Transverse colon (tissue), 4 donors: ENCODE measurements at regions not wholly inside any gene's neighbourhood (a gene's known extent, or its start where the extent isn't known, plus 50 kb on each side); places are given as distances from the start of the nearest gene placed in this dataset.

Experiments used
- DNase-seq: peaks from one replicate; pipeline ENCODE4 v3.0.0-alpha.2; 2019
- H3K27ac ChIP-seq, 4 donors: fragments of 200-600 bp; sonication (generic); 2 replicates each; pipeline ENCODE4 v1.5.1; 2016 to 2018; ENCODE audit warnings: inconsistent platforms in 4 of 4
- H3K27me3 ChIP-seq: fragments of 200-600 bp; sonication (generic); 2 replicates; pipeline ENCODE4 v1.5.1; 2017; ENCODE audit warnings: inconsistent platforms
- H3K36me3 ChIP-seq, 4 donors: fragments of 200-600 bp; sonication (generic); 2 replicates each; pipeline ENCODE4 v1.5.1; 2017 to 2019; ENCODE audit warnings: inconsistent platforms in 4 of 4
- H3K4me1 ChIP-seq, 4 donors: fragments of 200-600 bp; sonication (generic); 2 replicates each; pipeline ENCODE4 v1.5.1; 2017 to 2020; ENCODE audit warnings: inconsistent platforms in 4 of 4
- H3K4me3 ChIP-seq, 4 donors: fragments of 200-600 bp; sonication (generic); 1 replicate in 1 of 4; 2 replicates in 3 of 4; pipeline versions ENCODE4 v1.5.1 to v1.6.1; 2017 to 2019; ENCODE audit warnings: inconsistent platforms in 4 of 4
- H3K9me3 ChIP-seq, 2 donors: fragments of 200-600 bp; sonication (generic); 2 replicates each; pipeline ENCODE4 v1.5.1; 2017 to 2019; ENCODE audit warnings: inconsistent platforms in 2 of 2
- EP300 ChIP-seq: sonication (generic); formaldehyde crosslinking; IDR thresholded peaks from one replicate; pipeline ENCODE4 v1.6.1; 2017; ENCODE audit warnings: antibody characterized with exemption, low read depth
- POLR2A ChIP-seq: fragments of 450-650 bp; IDR thresholded peaks from one replicate; pipeline ENCODE4 v1.6.1; 2016; ENCODE audit warnings: antibody characterized with exemption, mild to moderate bottlenecking, moderate library complexity
- POLR2AphosphoS5 ChIP-seq, 3 donors: sonication (generic); formaldehyde crosslinking; IDR thresholded peaks; one replicate each; pipeline ENCODE4 v1.6.1; 2016; ENCODE audit warnings: antibody characterized with exemption in 3 of 3
- WGBS, 2 donors: methylation state at CpG; one replicate each; pipeline ENCODE4 v1.1.5; 2018; ENCODE audit warnings: low coverage in 1 of 2; 5-methylcytosine and 5-hydroxymethylcytosine counted together
- in situ Hi-C, 4 donors: fragments of 200-750 bp; cut with MboI; loops; one replicate each; pipeline versions ENCODE4 v1.15.0 to v1.15.1; 2017; ENCODE audit warnings: low sequenced_read_pairs in 3 of 4, low pct_ligation_motif_present in 1 of 4, low pct_unique_long_range_greater_than_20kb in 1 of 4
- intact Hi-C: fragments of 100-400 bp; cut with DNase I; formaldehyde crosslinking; loops from one replicate; pipeline ENCODE4 v1.15.1; 2023; ENCODE audit warnings: low total_unique reads
- TF ChIP-seq, protein P1 (sequence below), 5 experiments: fragments of 200-600 bp in 3 of 5; fragments of 450-650 bp in 2 of 5; sonication (generic) in 3 of 5; IDR thresholded peaks; 1 replicate in 2 of 5; 2 replicates in 3 of 5; pipeline ENCODE4 v1.5.1; 2016 to 2017; ENCODE audit warnings: antibody characterized with exemption in 5 of 5, inconsistent platforms in 3 of 5, mild to moderate bottlenecking in 2 of 5, moderate library complexity in 1 of 5

DNA sequence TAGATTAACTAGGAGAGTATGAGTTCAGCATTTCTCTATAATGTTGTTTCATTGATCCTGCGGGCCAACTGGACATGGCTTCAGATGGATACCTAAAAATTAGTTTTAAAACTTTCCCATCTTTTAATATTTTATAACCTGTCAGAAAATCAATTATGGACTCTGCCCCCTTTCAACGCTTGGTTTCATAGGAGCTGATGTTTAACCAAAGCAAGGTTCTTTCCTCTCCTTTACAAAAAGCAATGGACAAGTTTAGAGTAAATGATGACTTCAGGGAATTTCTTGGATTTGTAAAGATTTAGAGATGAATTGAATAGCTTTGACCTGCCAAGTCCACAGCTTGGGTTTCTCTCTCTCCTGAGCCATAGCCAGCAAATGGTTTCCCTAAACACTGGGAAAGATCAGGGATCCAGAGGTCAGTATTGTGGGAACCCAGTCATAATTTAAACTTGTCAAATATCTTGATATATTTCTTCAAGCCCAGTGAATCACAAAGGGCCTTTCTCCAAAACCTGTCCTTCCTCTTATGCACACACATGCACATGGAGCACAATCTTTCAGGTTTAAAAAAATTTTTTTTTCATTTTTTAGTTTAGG, 177.1 kb downstream of the EVX1 start:
- no peaks in the 10 kb centered on the region for H3K36me3 ChIP-seq
- no peaks in the 10 kb centered on the region for H3K9me3 ChIP-seq
- no peak overlapping the region for H3K4me3 ChIP-seq
- DNase-seq: no peak
- H3K27me3 ChIP-seq: no peaks in the 10 kb centered on the region
- H3K4me1 ChIP-seq: peaks cover 0 to 58% (median 17%) of the 10 kb centered on the region in 4 donors
- TF ChIP-seq POLR2AphosphoS5 (IDR thresholded peaks at IDR 0.05) (peak in 1 of 3 donors; percentile 27), POLR2A (no peak)
- H3K27ac ChIP-seq: peak overlapping the region; percentile 75 to 80 (median 78)
- in situ Hi-C loops (no loop called here), intact Hi-C loops (loop anchor here (5.0 kb wide), 1 partner anchor 1577 kb away; no protein-coding TSS in a partner anchor)
- 65 to 70% methylated on average over 2 of the region's 2 CpGs for WGBS, 2 donors

DNA sequence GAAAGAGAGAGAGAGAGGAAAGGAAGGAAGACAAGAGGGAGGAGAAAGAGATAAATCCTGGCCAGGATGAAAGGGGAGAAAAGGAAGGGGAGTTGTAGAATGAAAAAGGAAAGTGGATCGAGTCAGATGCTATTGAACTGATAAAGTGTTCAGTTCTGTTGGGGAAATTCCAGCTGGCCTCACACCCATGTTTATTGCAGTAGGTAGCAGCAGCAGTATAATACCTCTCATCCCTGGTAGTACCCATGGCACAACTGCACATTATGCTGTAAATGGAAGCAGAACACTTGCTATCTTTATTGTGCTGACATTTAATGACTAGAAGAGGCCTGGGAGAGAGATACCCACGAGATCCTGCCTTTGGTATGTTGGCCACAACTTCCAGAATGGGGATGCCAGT, 178.1 kb downstream of the EVX1 start:
- TF ChIP-seq POLR2A (peak; percentile 42), POLR2AphosphoS5 (IDR thresholded peaks at IDR 0.05) (peak in 2 of 3 donors; percentile 48 to 60)
- TF ChIP-seq, protein P1, sequence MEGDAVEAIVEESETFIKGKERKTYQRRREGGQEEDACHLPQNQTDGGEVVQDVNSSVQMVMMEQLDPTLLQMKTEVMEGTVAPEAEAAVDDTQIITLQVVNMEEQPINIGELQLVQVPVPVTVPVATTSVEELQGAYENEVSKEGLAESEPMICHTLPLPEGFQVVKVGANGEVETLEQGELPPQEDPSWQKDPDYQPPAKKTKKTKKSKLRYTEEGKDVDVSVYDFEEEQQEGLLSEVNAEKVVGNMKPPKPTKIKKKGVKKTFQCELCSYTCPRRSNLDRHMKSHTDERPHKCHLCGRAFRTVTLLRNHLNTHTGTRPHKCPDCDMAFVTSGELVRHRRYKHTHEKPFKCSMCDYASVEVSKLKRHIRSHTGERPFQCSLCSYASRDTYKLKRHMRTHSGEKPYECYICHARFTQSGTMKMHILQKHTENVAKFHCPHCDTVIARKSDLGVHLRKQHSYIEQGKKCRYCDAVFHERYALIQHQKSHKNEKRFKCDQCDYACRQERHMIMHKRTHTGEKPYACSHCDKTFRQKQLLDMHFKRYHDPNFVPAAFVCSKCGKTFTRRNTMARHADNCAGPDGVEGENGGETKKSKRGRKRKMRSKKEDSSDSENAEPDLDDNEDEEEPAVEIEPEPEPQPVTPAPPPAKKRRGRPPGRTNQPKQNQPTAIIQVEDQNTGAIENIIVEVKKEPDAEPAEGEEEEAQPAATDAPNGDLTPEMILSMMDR (IDR thresholded peaks at IDR 0.05): no peak
- Histone ChIP-seq H3K27ac (peak overlapping the region; percentile 75 to 80 (median 78)), H3K4me1 (peaks cover 0 to 66% (median 21%) of the 10 kb centered on the region in 4 donors), H3K9me3 (no peaks in the 10 kb centered on the region), H3K36me3 (no peaks in the 10 kb centered on the region), H3K4me3 (peak overlapping the region in 1 of 4 donors; percentile 25), H3K27me3 (no peaks in the 10 kb centered on the region)
- intact Hi-C loops (no loop called here), in situ Hi-C loops (no loop called here)
- peak; percentile 68 for DNase-seq
- WGBS, 2 donors: 40 to 42% methylated on average over 2 of the region's 2 CpGs

DNA sequence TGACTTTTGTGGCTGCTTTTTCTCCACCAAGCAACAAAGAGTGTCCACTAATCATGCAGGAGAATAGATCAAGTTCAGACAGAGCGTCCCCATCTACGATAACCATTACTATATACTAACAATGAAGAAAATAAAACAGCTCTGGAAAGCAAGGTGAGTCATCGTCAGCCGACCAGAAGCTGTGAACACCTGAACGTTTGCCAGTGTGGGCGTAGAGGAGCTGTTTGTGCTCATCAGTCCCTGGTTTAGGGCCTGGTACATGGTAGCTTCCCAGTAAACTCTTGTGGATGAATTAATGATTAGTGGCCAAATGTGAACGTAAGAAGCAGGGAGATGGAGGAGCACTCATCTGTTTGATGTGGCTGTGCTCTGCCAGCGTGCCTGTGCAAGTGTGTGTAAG, 180.7 kb downstream of the EVX1 start:
- DNase-seq: peak; percentile 82
- TF ChIP-seq POLR2AphosphoS5 (IDR thresholded peaks at IDR 0.05): peak in 2 of 3 donors; percentile 54 to 60
- no peak for TF ChIP-seq EP300
- TF ChIP-seq POLR2A: peak; percentile 20
- TF ChIP-seq, protein P1 (IDR thresholded peaks at IDR 0.05): no peak
- Histone ChIP-seq H3K36me3 (no peaks in the 10 kb centered on the region), H3K9me3 (no peaks in the 10 kb centered on the region), H3K4me1 (peaks cover 0 to 65% (median 19%) of the 10 kb centered on the region in 4 donors), H3K27ac (peak overlapping the region; percentile 80 to 88 (median 84)), H3K4me3 (no peak overlapping the region), H3K27me3 (no peaks in the 10 kb centered on the region)
- intact Hi-C loops: no loop called here
- in situ Hi-C loops: no loop called here
- 33 to 52% methylated on average over 6 to 8 of the region's 8 CpGs for WGBS, 2 donors

DNA sequence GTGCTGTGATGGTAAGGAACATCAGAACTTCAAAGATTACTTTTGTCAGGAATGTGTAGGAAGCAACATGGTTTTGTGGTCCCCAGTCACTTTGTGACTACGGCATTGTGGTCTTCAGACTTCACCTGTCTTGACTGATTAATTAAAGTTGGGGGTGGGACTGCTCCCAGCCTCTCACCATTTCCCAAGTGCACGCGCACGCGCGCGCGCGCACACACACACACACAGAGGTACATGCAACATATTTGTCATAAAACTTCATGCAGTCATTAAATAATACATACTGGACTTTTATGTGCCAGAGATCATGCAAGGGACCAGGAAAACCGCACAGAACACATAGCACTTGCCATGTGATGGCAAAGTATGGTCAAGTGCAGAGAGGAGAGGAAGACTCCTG, 181.2 kb downstream of the EVX1 start:
- TF ChIP-seq, protein P1 (IDR thresholded peaks at IDR 0.05): no peak
- Histone ChIP-seq H3K4me3 (no peak overlapping the region), H3K4me1 (peaks cover 0 to 60% (median 17%) of the 10 kb centered on the region in 4 donors), H3K9me3 (no peaks in the 10 kb centered on the region), H3K27me3 (no peaks in the 10 kb centered on the region), H3K36me3 (no peaks in the 10 kb centered on the region), H3K27ac (peak overlapping the region; percentile 80 to 88 (median 84))
- DNase-seq: no peak
- in situ Hi-C loops: no loop called here
- intact Hi-C loops: no loop called here
- WGBS, 2 donors: 70 to 88% methylated on average over 1 to 10 of the region's 10 CpGs

DNA sequence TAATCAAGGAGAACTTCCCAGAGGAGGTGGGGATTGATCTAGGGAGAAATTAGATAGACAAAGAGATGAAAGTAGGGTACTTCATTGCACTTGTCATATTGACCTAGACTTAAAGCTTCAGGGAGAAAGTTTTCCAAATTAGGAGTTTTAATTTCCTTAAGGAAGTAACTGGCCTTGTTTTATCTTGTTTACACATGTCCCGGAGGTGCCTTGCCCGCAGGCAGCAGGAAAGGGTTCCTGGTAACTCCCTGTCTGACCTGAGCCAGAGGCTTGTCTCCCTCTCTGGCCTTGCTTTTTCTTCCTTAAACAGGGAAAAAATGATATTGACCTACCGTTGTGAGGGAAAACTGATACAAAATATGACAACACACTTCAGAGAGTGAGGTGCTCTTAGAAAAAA, 181.6 kb downstream of the EVX1 start:
- Histone ChIP-seq H3K9me3 (no peaks in the 10 kb centered on the region), H3K36me3 (no peaks in the 10 kb centered on the region), H3K4me3 (no peak overlapping the region), H3K27me3 (no peaks in the 10 kb centered on the region), H3K27ac (peak overlapping the region; percentile 80 to 88 (median 84)), H3K4me1 (peaks cover 0 to 55% (median 17%) of the 10 kb centered on the region in 4 donors)
- WGBS, 2 donors: 23 to 35% methylated on average over 3 of the region's 3 CpGs
- DNase-seq: peak; percentile 61
- in situ Hi-C loops (no loop called here), intact Hi-C loops (no loop called here)
- TF ChIP-seq EP300: no peak
- TF ChIP-seq POLR2A: no peak
- TF ChIP-seq POLR2AphosphoS5 (IDR thresholded peaks at IDR 0.05): no peak
